PC-9 (cell line): ENCODE measurements at regions not wholly inside any gene's neighbourhood (a gene's known extent, or its start where the extent isn't known, plus 50 kb on each side); places are given as distances from the start of the nearest gene placed in this dataset.

Experiments
- EZH2 ChIP-seq: fragments of 200-600 bp; sonication (generic); IDR thresholded peaks from 2 replicates; pipeline ENCODE4 v1.8.0; 2017; ENCODE audit warnings: antibody characterized with exemption, low read depth
- TF ChIP-seq, protein P1 (sequence below): fragments of 200-600 bp; sonication (generic); conservative IDR thresholded peaks from 2 replicates; pipeline ENCODE4 v1.6.1; 2017; ENCODE audit warnings: mixed run types, antibody characterized with exemption, mild to moderate bottlenecking, moderate library complexity

DNA sequence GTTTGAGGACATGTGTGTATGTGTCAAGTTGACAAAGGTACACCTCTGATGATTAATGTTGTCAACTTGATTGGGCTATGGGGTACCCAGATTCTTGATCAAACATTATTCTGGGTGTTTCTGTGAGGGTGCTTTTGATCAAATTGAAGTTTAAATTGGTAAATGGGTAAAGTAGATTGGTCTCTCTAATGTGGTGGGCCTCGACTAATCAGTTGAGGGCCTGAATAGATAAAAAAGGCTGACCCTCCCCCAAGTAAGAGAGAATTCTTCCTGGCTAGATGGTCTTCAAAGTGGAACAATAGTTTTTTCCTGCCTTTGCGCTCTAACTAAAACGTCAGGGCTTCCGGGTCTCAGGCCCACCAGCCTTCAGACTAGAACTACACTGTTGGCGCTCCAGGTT, 309.9 kb upstream of the MGMT start:
- TF ChIP-seq, protein P1, sequence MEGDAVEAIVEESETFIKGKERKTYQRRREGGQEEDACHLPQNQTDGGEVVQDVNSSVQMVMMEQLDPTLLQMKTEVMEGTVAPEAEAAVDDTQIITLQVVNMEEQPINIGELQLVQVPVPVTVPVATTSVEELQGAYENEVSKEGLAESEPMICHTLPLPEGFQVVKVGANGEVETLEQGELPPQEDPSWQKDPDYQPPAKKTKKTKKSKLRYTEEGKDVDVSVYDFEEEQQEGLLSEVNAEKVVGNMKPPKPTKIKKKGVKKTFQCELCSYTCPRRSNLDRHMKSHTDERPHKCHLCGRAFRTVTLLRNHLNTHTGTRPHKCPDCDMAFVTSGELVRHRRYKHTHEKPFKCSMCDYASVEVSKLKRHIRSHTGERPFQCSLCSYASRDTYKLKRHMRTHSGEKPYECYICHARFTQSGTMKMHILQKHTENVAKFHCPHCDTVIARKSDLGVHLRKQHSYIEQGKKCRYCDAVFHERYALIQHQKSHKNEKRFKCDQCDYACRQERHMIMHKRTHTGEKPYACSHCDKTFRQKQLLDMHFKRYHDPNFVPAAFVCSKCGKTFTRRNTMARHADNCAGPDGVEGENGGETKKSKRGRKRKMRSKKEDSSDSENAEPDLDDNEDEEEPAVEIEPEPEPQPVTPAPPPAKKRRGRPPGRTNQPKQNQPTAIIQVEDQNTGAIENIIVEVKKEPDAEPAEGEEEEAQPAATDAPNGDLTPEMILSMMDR: no peak
- no peak for TF ChIP-seq EZH2
